ENCODE measurements at regions not wholly inside any gene's neighbourhood (a gene's known extent, or its start where the extent isn't known, plus 50 kb on each side); places are given as distances from the start of the nearest gene placed in this dataset.
"Not testable (repeated sequence)": the region's sequence is repeated elsewhere in the genome, so short reads cannot be mapped to it uniquely, and the experiment has no call there.

DNA sequence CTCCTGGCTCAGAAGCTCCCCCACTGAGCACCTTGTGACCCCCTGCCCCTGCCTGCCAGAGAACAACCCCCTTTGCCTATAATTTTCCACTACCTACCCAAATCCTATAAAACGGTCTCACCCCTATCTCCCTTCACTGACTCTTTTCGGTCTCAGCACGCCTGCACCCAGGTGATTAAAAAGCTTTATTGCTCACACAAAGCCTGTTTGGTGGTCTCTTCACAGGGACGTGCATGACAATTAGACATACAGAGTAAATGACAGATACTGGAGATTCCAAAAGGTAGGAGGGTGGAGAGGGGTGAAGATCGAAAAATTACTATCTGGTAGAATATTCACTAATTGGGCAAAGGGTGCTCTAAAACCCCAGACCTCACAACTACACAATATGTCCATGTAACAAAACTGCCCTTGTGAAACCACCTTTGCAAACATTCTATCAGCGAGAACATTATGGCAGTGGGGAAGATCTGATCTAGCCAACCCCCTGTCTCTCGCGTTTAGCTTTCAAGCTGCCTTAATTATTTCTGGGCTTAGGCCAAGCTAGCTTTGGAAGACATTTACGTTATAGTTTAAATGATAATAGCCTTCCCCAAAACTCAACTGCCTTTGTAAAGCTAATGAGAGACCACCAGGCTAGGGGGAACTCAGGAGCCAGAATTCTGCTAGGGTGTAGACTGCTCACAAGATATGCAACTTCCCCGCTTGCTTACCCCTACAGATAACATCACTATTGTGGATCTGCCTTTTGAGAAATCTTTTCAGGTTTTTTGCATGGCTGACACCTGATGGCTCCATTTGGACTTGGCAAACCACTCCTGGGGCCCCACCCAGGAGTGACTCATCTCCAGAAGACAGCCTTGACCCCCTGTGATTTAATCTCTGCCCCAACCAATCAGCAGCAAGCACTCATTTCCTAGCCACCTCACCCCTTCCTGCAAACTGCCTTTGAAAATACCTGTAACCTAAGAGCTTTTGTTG is 1534.0 kb upstream of the SPRY2 start:
- no peak for DNase-seq

DNA sequence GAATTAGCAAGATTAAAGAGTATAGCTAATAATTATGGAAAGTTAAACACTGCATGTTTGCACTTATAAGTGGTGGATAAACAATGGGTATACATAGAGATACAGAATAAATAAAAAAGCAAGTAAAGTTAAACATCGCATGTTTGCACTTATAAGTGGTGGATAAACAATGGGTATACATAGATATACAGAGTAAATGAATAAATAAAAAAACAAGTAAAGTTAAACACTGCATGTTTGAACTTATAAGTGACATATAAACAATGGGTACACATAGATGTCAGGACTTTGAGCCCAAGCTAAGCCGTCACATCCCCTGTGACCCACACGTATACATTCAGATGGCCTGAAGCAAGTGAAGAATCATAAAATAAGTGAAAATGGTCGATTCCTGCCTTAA is 1533.3 kb upstream of the SPRY2 start:
- DNase-seq = no peak

DNA sequence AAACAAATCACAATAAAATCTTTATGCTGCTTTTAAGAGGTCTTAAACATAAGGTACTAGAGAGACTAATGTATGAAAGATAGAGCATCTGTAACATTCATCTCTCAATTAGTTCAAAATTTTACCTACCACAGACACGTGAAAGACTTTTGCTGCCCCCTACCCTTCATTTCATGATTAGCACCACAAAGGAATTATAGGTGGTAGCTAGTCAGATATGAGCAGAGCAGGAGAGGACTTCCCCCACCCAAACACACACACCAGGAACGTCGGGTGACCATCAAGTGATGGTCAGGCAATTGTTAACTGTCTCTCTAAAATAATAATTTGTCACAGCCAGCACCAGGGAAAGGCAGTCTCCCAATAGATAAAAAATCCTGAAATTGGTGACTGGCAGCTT is 1531.7 kb upstream of the SPRY2 start:
- no peak for DNase-seq

DNA sequence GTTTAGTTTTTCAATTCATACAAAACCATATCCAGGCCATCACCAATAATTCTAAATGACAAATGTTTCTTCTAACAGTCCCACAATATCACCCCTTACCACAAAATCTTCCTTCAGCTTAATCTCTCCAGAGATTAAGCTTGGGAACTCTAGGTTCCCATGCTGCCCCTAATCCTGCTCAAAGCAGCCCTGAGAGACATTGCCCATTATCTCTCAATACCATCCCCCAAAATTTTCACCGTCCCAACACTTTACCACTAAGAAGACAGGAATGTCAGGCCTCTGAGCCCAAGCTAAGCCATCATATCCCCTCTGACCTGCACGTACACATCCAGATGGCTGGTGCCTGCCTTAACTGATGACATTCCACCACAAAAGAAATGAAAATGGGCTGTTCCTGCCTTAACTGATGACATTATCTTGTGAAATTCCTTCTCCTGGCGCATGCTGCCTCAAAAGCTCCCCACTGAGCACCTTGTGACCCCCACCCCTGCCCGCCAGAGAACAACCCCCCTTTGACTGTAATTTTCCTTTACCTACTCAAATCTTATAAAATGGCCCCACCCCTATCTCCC is 1530.9 kb upstream of the SPRY2 start:
- DNase-seq = not testable (repeated sequence)

DNA sequence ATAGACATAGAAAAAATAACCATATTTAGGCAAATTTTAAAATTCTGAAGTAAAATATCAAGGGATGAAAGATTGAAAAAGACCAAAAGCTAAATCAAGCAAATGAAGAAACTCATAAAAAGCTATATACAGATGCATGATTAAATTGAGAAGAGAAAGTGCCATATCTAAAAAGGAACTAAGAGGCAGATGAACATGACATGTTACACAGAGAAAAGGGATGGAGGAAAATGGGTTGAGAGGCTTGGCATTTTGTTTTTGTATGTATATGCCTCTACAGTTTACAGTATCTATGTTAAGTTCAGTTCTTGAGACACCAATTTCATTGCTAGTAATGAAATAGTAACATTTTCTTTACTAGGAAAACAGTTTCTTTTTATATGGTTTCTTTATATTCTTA is 1507.4 kb upstream of the SPRY2 start:
- no peak for DNase-seq

DNA sequence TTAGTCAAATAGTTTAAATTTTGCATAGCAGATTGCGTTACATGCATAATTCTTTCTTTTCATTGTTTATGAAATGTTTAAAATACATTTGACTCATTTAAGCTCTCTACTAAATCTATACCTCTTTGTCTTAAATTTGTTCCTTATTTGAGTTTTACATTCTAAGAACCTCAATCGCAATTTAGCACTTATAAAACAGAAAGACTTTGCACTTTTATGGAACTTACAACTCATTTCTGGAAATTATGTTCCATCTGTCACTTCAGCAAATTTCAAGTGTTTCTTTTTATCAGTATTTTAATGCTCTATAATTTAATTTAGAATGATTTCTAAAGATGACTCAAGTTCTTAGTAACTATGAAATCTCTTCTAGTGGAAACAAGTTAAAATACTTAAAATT is 1505.8 kb upstream of the SPRY2 start:
- no peak for DNase-seq

DNA sequence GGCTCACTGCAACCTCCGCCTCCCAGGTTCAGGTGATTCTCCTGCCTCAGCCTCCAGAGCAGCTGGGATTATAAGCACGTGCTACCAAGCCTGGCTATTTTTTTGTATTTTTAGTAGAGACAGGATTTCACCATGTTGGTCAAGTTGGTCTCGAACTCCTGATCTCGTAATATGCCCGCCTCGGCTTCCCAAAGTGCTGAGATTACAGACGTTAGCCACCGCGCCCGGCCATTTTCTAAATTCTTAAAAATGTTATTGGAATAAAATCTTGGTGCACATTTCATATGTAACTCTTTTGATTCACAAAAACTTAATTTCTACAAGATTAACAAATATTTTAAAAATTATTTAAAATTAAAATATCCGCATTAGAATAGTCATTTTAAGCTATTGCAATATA is 1480.3 kb upstream of the SPRY2 start:
- no peak for DNase-seq

DNA sequence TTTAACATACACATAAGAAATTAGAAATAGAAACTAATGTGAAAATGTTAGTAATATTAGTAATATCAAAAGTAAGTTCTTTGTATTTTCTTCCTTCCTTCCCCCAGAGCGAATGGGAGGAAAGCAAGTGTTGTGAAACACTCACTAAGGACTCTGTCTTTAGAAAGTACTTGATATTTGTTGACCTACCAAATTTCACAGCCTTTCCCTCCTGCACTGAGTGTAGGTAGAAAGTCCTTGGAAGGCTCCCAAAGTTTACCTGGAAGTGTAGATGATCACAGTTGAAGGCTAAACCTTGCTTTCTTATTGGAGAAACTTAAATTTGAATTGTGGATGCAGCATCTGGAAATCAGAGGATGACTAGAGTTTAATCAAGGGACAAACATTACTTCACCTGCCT is 1459.5 kb upstream of the SPRY2 start:
- no peak for DNase-seq

DNA sequence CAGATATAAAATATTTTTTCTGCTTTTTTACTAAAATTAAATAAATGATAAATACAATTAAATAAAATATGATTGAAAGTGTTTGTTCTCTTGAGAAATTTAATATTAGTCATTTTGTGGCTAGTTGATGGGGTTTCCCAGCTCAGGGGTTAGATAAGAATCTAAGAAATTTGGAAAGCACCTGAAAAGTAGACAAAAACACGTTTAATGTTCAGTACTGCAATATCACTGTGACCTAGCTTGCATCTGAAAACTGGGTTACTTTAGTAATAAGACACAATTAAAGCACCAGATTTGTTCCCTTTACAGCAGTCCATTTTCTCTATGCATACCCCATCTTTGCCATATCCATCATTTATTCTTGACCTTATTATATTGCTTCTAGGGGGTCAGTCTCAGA is 1454.8 kb upstream of the SPRY2 start:
- DNase-seq = no peak

DNA sequence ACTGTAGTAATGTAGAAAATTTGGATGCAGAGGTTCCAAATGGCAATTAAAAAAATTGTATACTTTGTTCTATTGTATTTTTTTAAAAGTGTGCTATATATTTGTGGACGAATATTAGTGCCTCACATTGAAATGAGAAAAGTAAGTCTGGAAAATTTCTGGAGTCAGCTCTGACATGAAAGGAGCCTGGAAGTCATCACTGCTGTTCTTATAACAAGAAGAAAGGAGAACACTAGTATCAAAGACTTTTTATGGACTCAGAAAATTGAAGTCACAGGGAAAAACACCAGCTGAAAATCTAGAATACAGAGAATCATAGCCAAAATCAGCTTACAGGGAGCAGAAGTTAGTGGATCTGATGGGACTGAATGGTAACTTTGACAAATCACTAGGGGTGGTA is 1450.7 kb upstream of the SPRY2 start:
- DNase-seq = no peak

DNA sequence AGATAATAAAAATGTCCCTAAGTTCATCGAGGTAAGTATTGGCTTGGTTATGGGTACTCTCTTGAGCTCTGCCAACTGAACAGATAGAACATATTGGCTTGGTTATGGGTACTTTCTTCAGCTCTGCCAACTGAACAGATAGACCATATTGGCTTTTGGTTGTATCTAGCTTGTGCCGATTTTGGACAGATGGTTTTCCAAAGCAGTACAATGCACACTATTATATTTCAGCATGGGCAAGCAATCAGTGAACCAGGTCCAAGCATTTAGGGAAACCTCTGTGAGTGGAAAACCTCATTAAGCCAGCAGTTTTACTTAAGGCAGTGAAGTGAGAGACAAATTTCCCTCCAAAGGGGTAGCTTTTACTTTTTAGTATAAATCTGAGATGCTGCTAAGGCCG is 1440.5 kb upstream of the SPRY2 start:
- DNase-seq = no peak

DNA sequence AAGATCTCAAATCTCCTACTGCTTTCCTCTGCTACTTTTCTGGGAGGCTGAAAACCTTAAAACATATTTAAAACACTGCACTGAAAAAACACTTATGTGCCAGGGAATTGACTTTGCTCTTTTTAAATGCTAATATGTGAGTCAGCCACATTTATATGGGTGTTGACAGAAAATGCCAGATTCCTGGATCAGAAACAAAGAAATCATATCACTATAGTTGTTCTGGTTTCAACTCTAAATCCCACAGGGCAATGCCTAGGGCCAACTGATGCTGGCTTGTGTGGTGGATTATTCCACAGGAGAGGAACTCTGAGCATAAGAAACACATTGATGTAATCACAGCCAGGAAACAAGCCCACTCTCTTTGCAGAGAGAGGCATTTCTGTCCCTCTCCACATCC is 1439.0 kb upstream of the SPRY2 start:
- DNase-seq = no peak

DNA sequence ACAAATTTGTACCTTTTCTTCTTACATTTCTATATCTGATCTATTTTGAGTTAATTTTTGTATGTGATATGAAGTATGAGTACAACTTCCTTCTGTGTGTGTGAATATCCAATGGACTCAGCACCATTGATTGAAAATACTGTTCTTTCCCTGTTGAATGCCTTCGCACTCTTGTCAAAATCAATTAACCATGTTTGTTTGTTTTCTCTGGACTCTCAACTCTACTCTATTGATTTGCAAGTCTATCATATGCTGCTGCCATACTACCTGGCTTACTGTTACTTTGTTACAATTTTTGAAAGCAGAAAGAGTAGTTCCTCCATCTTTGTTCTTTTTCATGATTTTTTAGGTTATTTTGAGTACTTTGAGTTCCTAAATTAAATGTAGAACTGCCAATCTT is 1437.4 kb upstream of the SPRY2 start:
- DNase-seq = no peak

DNA sequence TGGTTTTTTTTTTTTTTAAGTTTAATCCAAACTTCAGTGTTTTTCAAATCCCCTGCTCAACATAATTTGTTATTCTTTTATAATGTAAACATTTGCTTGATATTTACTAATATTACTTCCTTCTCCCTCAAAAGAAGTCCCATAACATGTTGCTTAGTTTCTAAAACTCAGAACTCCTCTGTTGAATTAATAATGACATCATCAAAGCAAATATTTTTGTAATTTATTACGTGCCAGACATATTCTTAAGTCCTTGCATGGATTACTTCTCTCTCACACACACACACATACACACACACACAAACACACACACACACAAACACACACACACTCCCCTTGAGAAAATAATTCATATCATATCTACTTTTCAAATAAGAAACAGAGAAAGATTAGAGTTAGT is 1432.3 kb upstream of the SPRY2 start:
- no peak for DNase-seq

DNA sequence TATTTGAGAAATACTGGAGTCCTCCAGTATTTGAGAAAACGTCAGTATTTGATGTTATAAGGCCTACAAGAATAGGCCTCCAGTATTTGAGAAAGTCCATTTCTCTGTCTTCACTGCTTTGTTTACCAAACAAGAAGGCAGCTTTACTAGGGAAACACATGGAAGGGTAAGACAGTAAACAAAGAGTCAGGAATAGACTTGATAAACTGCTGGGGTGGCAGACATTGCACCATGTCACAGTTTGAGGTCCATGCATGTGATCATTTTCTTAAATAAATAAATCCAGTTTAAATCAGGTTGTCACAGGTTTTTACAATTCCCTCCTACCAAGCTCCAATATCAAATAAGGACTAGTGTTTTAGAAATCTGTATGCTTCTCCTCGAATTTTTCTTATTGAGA is 1431.0 kb upstream of the SPRY2 start:
- no peak for DNase-seq

DNA sequence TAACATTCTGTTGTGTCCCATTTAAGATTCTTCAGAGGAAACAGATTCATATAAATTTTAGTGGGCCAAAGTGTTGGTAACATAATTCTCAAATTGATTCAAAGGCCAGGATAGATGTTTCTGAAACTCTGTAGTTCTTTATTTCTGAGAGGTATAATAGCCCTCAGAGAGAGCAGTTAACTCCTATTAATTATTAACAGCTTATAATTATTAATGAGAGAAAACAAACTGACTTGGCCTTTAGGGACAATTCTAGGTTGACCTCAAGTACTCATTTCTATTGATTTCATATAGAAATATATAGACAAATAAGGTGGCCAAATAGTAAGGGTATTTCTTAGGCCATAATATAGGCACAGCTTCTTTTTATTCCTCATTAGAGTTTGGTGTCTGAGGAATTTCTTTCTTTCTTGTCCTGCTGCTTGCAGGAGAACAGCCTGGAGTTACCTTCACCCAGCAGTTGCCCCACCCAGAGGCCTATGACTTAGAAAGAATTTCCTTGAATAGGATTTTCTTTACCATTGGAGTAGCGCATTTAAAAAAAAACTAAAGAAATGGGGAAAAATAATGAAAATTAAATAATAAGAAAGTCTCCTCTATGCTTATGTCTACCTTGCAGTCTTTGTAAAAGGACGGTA is 1430.1 kb upstream of the SPRY2 start:
- no peak for DNase-seq

DNA sequence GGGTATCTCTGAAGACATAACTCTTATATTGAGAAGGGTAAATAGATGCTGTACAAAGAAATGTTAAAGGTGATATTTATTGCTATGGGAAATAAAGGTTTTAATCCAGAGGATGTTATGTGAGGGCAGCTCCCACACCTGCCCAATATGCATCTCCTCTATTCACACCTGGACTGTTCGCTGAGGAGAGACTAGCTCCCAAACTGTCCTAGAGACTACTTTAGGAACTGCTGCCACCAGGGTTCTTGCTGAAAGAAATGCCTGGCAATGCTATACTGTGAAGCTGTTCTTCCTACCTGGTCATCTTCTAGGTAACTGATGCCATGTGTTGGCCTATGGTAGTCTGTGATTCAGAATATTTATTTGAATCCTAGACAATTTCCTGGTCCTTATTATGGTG is 1421.5 kb upstream of the SPRY2 start:
- DNase-seq = no peak

DNA sequence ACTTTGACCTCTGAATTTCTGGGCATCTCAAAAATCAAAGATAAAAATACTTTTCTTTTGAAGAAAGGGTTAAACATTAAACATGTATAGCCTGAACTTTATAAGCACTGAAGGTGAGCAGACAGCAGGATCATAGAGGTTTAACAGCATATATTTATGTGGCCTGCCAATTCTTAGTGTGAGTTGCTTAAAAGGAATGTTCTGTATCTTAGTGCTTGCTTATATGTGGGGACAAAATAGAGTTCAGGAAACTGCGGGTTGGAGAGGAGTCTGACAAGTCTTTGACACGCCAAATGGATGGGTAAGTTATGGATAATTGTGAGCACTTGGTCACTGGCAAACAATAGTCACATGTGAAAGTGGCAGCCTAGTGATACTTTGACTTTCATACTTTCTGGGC is 1419.4 kb upstream of the SPRY2 start:
- no peak for DNase-seq

DNA sequence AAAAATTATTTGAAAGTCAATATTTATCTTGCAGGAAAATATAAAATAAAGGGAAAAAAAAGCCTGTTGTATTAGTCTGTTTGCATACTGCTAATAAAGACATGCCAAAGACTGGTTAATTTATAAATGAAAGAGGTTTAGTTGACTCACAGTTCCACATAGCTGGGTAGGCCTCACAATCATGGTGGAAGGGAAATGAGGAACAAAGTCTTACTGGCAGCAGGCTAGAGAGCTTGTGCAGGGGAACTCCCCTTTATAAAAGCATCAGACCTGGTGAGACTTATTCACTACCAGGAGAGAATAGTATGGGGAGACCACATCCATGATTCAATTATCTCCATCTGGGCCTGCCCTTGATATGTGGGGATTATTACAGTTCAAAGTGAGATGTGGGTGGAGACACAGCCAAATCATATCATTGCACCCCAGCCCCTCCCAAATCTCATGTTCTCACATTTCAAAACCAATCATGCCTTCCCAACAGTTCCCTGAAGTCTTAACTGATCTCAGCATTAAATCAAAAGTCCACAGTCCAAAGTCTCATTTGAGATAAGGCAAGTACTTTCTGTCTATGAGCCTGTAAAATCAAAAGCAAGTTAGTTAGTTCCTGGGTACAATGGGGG is 1416.5 kb upstream of the SPRY2 start:
- no peak for DNase-seq

DNA sequence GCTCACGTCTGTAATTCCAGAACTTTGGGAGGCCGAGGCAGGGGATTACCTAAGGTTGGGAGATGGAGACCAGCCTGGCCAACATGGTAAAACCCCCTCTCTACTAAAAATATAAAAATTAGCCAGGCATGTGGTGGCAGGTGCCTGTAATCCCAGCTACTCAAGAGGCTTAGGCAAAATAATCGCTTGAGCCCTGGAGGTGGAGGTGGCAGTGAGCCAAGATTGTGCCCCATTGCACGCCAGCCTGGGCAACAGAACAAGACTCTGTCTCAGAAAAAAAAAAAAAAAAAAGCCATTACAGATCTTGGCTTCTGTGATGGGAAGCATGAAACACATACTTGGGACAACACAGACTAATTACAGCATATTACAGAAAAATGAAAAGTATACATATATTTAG is 1404.5 kb upstream of the SPRY2 start:
- DNase-seq = no peak

DNA sequence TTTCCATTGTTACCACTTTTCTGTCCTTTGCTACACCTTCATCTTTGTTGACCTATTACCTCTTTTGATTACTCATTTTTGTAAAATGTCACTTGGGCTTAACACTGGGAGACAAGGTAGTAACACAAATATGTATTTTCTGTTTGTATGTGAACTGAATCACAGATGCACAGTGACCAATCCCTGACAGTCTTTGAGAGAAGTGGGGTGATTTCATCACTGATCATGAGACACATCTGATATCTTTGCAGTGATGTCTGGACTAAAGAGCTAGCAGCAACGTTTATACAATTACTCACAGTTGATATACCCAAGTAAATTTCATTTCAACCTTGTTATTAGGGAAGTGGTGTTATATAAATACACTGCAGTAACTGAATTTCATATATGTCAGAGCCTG is 1397.4 kb upstream of the SPRY2 start:
- no peak for DNase-seq

DNA sequence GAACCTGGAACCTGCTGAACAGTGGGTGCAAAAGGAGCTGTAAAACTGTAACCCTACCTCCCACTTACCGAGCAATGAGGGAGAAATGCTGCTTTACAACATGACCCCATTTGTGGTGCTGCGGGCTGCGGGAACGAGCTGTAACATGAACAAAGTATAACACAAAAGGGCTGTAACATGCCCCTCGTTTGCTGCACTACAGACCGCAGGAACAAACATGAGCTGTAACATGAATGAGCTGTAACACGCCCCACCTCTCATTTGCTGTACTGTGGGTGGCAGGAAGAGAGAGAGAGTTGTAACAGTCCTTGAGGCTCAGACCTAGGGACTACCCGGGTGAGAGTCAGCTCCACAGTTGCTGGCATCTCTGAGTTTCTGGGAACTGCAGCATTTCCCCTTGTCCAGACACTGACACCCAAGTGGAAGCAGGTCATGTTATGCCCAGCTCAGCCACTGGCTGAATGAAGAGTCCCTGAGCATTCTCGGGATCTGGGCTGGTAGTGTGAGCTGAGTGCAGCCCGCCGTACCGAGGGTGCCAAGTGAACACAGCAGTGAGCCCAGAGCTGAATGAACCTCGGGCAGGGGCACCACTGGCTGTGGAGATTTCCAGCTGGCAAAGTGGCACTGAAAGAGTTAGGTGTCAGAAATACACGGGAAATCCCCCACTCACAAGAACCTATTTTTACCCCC is 1385.3 kb upstream of the SPRY2 start:
- DNase-seq = no peak

DNA sequence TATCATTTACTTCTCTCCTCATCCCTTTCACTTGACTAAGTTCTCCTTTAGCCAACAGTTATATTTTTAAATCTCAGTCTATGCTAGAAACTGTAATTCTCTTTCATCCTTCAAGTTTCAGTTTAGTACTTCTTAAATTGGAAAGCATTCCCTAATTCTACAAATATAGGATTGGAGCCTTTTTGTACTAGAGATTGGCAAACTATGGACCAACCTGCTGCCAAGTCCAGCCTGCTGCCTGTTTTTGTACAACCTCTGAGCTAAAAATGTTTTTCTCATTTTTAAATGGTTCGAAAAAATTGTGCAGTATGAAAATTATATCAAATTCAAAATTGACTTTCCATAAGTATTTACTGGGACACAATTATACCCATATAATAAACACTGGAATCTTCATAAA is 1381.5 kb upstream of the SPRY2 start:
- DNase-seq = no peak
